Sigmoid colon (tissue), 4 donors: ENCODE measurements at regions not wholly inside any gene's neighbourhood (a gene's known extent, or its start where the extent isn't known, plus 50 kb on each side); places are given as distances from the start of the nearest gene placed in this dataset.
"Not testable (repeated sequence)": the region's sequence is repeated elsewhere in the genome, so short reads cannot be mapped to it uniquely, and the experiment has no call there.

Source experiments
- CTCF ChIP-seq, 4 experiments: fragments of 450-650 bp in 3 of 4; fragments of 200-600 bp in 1 of 4; IDR thresholded peaks; one replicate each; pipeline ENCODE4 v1.5.1; 2016 to 2019; ENCODE audit warnings: antibody characterized with exemption in 4 of 4, mild to moderate bottlenecking in 3 of 4, moderate library complexity in 2 of 4
- EP300 ChIP-seq, 4 donors: sonication (generic); formaldehyde crosslinking; IDR thresholded peaks; one replicate each; pipeline ENCODE4 v1.6.1; 2017; ENCODE audit warnings: antibody characterized with exemption in 4 of 4
- POLR2A ChIP-seq, 2 donors: fragments of 450-650 bp; IDR thresholded peaks; one replicate each; pipeline ENCODE4 v1.6.1; 2016; ENCODE audit warnings: antibody characterized with exemption in 2 of 2, mild to moderate bottlenecking in 2 of 2, moderate library complexity in 2 of 2
- POLR2AphosphoS5 ChIP-seq, 4 donors: sonication (generic); formaldehyde crosslinking; IDR thresholded peaks; one replicate each; pipeline ENCODE4 v1.6.1; 2017; ENCODE audit warnings: antibody characterized with exemption in 4 of 4

GRCh38 chr15:20334451-20334850 lies 207.1 kb downstream of the GOLGA6L6 start:
- not testable (repeated sequence) for TF ChIP-seq CTCF, POLR2A, EP300, POLR2AphosphoS5 (IDR thresholded peaks at IDR 0.05)
